ENCODE measurements at regions not wholly inside any gene's neighbourhood (a gene's known extent, or its start where the extent isn't known, plus 50 kb on each side); places are given as distances from the start of the nearest gene placed in this dataset.
"Not testable (repeated sequence)": the region's sequence is repeated elsewhere in the genome, so short reads cannot be mapped to it uniquely, and the experiment has no call there.

DNA sequence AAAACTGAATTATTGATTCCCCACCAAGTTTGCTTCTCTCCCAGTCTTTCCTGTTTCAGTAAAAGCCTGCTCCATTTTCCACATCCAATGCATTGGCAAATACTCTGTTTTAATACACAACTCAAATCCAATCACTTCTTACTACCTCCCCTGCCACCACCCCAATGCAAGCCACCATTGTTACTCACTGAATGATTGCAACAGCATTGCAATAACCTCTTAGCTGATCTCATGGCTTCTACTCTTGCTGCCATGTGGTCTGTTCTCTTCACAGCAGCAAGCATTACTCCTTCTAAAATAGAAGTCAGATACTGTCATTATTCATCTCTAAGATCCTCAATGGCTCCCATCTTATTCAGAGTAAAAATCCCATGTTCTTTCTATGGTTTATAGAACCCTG lies 123.4 kb downstream of the ATP6V1G3 start:
- DNase-seq (ENCODE audit: low read depth), result no peak
- no peak for TF ChIP-seq CTCF (conservative IDR thresholded peaks at IDR 0.05; ENCODE audit: low read depth, low read length)
- no peak overlapping the region for H3K4me3 ChIP-seq (ENCODE audit: low read depth, low read length)

DNA sequence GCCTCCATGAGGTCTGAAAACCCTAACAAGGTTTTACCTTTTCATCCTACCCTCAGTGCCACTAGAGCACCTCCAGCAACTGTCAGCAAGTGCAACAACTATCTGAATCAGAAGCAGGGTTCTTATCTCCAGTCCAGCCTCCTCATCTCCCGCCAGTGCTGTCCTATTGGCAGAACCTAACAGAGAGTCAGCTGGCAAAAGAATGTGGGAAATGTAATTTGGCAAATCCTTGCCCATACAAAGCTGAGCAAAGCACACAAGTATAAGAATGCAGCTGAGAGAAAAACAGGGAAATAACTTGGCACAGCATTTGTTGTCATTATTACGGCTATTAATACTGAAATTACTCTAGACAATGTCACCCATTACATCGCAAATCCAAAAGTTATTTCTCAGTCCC lies 124.2 kb downstream of the ATP6V1G3 start:
- H3K4me3 ChIP-seq (ENCODE audit: low read depth, low read length), result no peak overlapping the region
- no peak for TF ChIP-seq CTCF (conservative IDR thresholded peaks at IDR 0.05; ENCODE audit: low read depth, low read length)
- peak; percentile 34 for DNase-seq (ENCODE audit: low read depth)

GRCh38 chr1:198411240-198411639 lies 129.2 kb downstream of the ATP6V1G3 start:
- no peak for TF ChIP-seq CTCF (conservative IDR thresholded peaks at IDR 0.05; ENCODE audit: low read depth, low read length)
- DNase-seq (ENCODE audit: low read depth), result no peak

GRCh38 chr1:198408716-198409115 lies 131.8 kb downstream of the ATP6V1G3 start:
- DNase-seq (ENCODE audit: low read depth), result no peak
- TF ChIP-seq CTCF (conservative IDR thresholded peaks at IDR 0.05; ENCODE audit: low read depth, low read length), result no peak
- no peak overlapping the region for H3K4me3 ChIP-seq (ENCODE audit: low read depth, low read length)

More at GRCh38 chr1:198411240-198411639, 129.2 kb downstream of the ATP6V1G3 start:
- H3K4me3 ChIP-seq (ENCODE audit: low read depth, low read length), result no peak overlapping the region

DNA sequence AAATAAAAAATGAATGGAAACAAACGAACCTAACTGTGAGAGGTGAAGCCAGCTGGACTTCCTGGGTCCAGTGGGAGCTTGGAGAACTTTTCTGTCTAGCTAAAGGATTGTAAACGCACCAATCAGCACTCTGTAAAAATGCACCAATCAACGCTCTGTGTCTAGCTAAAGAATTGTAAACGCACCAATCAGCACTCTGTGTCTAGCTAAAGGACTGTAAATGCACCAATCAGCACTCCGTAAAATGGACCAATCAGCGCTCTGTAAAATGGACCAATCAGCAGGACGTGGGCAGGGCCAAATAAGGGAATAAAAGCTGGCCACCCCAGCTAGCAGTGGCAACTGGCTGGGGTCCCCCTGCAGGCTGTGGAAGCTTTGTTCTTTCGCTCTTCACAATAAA lies 135.8 kb downstream of the ATP6V1G3 start:
- not testable (repeated sequence) for H3K4me3 ChIP-seq (ENCODE audit: low read depth, low read length); DNase-seq (ENCODE audit: low read depth)

DNA sequence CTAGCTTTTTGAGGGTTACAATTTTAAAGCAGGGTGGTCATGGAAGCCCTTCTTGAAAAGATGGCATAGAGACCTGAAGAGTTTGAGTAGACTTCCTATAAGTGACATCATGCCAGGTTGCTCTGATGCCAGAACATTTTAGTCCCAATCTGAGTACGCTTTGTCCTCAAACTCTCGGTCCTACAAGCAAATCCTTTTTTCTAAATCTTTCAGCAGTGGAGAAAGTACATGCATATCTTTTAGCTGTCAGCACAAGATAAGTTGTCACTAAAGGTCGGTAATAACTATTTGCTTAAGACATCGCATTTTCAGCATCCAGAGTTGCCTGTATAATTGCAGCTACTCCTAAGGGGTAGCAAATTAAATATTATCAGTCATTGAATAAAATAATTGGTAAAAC lies 140.4 kb downstream of the ATP6V1G3 start:
- DNase-seq (ENCODE audit: low read depth), result no peak
- no peak overlapping the region for H3K4me3 ChIP-seq (ENCODE audit: low read depth, low read length)
- TF ChIP-seq CTCF (conservative IDR thresholded peaks at IDR 0.05; ENCODE audit: low read depth, low read length), result no peak

DNA sequence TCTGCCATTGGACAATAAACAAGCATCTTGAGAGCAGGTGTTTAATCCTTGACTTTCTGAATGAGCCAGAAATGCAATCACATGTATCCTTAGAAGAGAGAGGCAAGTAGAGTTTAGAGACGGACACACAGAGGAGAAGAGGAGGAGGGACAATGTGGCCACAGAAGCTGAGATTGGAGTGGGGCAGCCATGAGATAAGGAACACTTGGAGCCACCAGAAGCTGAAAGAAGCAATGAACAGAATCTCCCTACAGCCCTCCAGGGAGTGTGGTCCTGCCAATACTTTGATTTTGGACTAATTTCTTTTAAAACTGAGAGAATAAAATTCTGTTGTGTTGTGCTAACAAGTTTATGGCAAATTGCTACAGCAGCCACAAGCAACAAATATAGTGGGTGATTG lies 141.0 kb downstream of the ATP6V1G3 start:
- no peak for TF ChIP-seq CTCF (conservative IDR thresholded peaks at IDR 0.05; ENCODE audit: low read depth, low read length)
- DNase-seq (ENCODE audit: low read depth), result no peak
- no peak overlapping the region for H3K4me3 ChIP-seq (ENCODE audit: low read depth, low read length)

All from choroid plexus epithelial cell (primary cell).